ENCODE measurements at regions not wholly inside any gene's neighbourhood (a gene's known extent, or its start where the extent isn't known, plus 50 kb on each side); places are given as distances from the start of the nearest gene placed in this dataset.

DNA sequence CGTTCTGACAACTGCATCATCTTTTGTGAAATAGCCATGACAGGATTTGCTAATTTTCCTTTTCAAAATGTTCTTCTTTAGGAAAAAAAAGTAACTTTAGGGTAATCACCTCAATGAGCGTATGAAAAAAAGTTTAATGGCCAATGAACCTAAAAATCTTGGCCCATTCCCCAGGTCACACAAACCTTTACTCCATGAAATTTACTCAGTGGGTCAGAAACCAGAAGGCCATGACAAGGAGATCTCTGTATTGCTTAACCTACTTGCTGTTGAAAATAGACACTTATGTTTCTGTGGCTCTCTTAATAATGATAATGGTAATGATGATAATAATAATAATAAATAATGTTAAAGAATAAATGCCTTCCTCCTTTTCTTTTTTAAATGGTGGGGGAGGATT is 180.8 kb upstream of the IRX3 start:
- no peak overlapping the region for H3K27ac ChIP-seq

DNA sequence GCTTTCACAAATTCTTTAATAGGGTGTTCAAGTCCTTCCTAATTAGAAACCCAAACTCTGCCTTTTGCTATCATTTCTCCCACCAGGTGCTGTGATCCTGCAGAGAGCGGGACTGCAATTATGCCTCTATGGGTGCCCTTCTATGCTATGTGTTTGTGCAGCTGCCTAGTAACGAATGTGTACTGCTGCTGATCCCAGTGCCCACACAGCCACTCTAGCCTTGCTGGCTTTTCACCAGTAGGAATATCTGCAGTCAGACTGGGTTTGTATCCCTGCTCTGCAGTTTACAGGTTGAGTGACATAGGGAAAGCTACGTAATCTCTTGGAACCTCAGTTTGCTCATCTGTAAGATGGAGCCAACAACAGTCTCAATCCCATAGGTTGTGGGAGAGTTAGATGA is 179.6 kb upstream of the IRX3 start:
- Histone ChIP-seq H3K27ac (no peak overlapping the region), H3K4me3 (no peak overlapping the region)

More for the DNA sequence above, 180.8 kb upstream of the IRX3 start:
- no peak overlapping the region for H3K4me3 ChIP-seq

- Histone ChIP-seq H3K27ac (no peak overlapping the region), H3K4me3 (no peak overlapping the region)
Observed at GRCh38 chr16:54465063-54465462, 178.5 kb upstream of the IRX3 start.

DNA sequence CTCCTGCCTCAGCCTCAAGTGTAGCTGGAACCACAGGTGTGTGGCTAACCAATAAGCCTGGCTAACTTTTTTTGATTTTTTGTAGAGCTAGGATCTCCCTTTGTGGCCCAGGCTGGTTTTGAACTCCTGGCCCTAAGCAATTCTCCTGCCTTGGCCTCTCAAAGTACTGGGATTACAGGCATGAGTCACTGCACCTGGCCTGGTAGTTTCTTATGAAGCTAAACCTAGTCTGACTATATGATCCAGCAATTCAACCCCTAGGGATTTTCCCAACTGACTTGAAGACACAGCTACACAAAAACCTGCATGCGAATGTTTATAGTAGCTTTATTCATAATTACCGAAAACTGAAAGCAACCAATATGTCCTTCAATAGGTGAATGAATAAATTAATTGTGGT is 176.2 kb upstream of the IRX3 start:
- no peak overlapping the region for H3K4me3 ChIP-seq

GRCh38 chr16:54462151-54462651 is 175.6 kb upstream of the IRX3 start:
- H3K4me3 ChIP-seq = no peak overlapping the region

More for the DNA sequence above, 176.2 kb upstream of the IRX3 start:
- H3K27ac ChIP-seq = no peak overlapping the region

DNA sequence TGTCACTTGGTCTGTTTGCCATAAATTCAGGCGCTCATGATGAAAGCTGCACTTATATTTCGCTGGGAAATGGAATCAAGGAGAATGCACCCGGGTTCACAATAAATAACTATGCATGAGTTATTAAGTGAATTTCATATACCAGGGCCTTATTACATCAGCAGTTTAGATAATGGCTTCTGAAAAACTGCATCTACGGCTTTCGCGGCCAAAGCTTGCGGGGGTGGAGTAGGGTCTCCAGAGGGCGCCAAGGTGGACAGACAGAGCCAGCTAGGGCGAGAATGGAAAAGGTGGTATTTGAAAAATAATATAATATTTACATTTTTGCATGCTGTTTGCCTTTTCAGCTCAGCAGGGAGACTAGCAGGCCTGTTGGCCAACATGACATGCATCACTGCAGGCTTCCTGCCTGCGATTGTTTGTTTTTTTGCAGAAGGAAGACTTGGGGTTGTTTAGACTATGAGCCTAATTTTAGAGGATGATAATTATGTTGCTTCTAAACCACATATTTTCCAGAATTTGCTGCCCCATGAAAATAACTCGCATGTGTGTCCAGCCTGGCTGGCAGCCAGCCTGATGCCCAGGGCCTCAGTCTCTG is 173.8 kb upstream of the IRX3 start:
- peak overlapping the region in 1 of 21 experiments; percentile 13 for H3K27ac ChIP-seq
- H3K4me3 ChIP-seq = no peak overlapping the region

More at GRCh38 chr16:54462151-54462651, 175.6 kb upstream of the IRX3 start:
- H3K27ac ChIP-seq = peak overlapping the region in 1 of 21 experiments; percentile 34

DNA sequence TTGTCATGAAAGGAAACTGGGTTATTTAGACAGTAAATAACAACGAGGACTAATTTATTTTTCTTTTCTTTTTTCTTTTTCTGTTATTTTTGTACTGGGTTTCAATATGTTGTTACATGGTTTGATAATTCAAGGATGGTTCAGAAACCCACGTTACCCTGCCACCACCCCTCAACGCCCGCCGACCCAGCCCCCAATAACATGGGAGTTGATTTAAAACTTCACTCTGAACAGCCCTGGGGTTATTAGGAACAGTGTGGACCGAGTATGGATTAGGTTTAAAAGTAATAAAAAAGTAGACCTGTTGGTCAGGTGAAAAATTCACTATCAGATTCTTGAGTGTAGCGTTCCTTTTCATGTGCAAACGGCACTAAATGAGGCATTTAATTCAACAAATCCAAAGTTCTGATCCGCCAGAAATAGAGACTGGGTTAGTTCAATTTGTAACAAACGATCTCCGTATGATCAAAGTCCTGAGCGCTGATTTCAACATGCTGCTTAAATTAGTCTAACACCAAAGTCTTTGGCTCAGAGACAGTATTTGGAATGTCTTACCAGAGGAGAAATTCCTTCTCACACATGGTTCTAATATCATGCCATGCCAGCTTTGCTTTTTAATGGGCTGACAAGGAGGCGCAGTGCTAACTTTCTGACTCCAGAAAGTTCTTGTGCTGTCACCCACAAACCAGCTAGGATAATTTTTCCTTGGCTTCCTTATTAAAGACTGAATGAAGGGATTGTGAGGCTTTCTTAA is 173.1 kb upstream of the IRX3 start:
- H3K27ac ChIP-seq = no peak overlapping the region

GRCh38 chr16:54458923-54459322 is 172.3 kb upstream of the IRX3 start:
- Histone ChIP-seq H3K4me3 (no peak overlapping the region), H3K27ac (no peak overlapping the region)

More for the DNA sequence above, 173.1 kb upstream of the IRX3 start:
- no peak overlapping the region for H3K4me3 ChIP-seq

DNA sequence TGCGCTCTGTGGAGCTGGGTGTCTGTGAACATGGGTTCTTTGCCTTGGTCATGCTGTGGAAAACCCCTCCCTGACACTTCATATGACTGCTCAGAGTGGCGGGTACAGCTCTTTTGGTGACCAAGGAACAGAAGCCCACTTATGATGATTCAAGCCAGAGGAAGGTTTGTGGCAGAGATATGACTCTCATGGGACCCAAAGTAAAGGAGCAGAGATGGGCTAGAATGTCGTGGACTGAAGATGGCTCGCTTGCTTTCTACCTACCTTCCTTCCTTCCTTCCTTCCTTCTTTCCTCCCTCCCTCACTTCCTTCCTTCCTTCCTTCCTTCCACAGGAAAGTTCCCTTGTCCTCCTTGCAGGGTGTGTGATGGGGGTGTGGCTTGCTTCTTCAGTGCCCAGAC is 169.7 kb upstream of the IRX3 start:
- Histone ChIP-seq H3K27ac (no peak overlapping the region), H3K4me3 (no peak overlapping the region)

DNA sequence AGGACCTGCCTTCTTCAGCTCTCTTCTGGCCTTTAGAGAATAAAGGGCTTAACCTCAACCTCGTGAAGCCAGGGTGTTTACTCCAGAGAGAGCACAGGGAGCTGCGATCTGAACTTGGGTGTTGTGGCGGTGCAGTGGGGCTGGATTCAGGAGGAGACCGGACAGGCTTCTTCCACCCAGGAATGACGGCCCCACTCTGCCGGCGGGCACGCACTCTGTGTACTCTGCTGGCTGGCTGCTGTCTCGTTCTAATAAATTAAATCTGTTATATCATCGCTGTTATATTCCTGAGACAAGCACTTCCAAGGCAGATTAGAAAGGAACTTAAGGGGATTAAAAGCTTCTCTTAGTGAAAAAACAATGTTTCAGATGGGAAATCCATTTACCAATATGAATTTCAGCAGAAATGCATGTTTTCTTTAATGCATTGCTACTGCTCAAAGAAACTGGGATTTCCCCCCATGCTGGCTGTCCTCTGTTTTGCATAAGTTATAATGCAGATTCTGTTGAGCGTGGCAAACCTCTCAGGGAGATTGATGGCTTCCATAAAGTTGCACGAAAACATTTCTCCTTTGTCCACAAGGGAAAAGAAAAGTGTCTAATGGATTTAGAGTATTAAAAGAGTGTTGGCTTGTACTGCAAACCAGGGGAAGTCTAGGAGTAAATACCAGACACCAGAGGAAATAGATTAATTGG is 168.6 kb upstream of the IRX3 start:
- no peak overlapping the region for H3K27ac ChIP-seq

DNA sequence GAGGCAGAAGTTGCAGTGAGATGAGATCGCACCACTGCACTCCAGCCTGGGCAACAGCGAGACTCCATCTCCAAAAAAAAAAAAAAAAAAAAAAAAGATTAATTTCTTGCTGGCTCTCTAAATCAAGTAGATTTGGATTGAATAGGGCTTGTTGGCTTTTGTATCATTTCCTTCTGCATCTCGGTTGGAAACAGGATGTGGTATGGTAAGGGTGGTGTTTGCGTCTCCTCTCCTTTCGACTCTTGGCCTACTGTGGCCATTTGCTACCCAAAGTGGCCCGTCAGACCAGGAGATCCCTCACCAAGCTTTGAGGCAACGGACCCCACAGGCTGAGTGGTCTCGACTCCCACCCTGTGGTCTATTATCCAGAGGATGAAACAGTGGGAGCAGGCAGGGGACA is 168.0 kb upstream of the IRX3 start:
- Histone ChIP-seq H3K4me3 (no peak overlapping the region), H3K27ac (no peak overlapping the region)

More for the DNA sequence above, 168.6 kb upstream of the IRX3 start:
- H3K4me3 ChIP-seq = no peak overlapping the region

DNA sequence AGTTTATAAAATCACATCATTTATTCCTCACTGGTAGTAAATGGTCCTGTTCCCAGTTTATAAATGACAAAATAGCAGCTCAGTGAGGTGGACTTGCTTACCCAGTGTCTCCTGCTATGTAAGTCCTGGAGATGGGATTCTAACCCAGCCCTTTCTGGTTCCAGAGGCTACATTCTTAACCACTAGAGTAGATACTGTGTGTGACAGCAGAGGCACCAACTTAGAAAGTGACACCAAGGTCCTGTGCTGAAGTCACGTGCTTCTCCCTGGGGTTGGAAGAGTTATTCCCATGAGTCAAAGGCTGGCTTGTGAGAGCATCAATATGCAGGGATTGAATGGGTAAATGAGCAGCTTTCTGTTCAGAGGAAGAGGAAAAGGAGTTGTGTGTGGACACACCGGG is 167.3 kb upstream of the IRX3 start:
- no peak overlapping the region for H3K27ac ChIP-seq
- no peak overlapping the region for H3K4me3 ChIP-seq

- Histone ChIP-seq H3K4me3 (no peak overlapping the region), H3K27ac (peak overlapping the region in 9 of 21 experiments; percentile 43 to 69 (median 63))
Observed at GRCh38 chr16:54447576-54448440, 161.2 kb upstream of the IRX3 start.

DNA sequence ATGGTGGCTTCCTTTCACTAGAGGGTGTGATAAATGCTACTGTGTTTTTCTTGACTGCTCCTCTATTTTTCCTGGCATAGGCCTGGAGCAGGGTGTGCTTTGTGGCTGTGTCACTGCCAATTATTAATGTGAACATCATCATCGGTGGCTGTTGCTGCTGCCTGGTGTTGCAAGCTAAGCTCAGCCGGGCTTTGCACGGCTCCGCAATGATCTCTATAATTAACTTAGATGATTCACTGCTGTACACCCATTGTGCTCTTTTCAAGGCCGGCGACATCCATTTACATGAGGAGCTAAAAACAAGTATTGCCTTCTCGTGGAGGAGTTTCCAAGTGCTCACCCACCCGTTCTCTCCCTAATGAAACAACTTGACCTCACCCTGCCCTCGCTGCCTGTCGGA is 160.1 kb upstream of the IRX3 start:
- H3K27ac ChIP-seq = peak overlapping the region in 10 of 21 experiments; percentile 18 to 69 (median 50)
- no peak overlapping the region for H3K4me3 ChIP-seq

DNA sequence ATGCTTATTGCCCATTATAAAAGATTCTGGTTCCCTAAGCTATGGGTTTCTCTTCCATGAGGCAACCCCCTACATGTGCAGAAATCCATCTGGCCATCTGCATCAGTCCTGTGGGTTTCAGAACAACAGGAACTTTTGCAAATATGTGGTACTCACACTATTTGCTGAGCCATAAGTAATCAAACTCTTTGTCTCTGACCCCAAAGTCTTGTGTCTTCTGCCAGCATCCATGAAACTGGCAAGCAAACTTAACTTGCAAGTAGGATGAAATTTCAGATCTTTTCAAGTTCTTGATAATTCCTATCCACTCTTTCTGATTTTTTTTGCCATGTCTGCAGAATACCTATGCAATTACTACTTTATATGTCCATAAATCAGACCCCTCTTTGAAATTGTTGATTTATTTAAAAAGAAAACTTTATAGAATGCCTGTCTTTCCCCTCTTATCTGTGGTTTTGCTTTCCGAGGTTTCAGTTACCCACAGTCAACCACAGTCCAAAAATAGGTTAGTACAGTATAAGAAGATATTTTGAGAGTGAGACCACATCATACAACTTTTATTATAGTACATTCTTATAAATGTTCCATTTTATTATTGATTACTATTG is 158.4 kb upstream of the IRX3 start:
- Histone ChIP-seq H3K27ac (no peak overlapping the region), H3K4me3 (no peak overlapping the region)

DNA sequence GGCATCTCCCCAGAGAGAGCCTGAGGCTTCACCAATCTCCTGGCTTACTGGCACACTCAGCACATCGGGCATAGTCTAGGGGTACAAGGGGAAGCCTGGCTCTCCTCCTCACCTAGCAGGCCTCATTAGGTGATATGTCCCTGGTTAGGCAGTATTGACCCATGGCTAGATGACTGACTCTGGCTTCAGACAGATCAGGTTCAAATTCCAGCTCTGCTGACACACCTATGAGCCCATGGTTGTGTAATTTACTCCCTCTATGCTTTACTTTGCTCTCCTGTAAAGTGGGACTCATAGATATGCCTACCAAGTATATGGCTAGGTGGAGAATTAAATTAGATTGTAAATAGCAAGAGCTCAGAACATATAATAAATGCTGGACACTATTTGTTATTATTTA is 157.3 kb upstream of the IRX3 start:
- Histone ChIP-seq H3K27ac (no peak overlapping the region), H3K4me3 (no peak overlapping the region)

GRCh38 chr16:54443352-54443751 is 156.8 kb upstream of the IRX3 start:
- no peak overlapping the region for H3K27ac ChIP-seq
- H3K4me3 ChIP-seq = no peak overlapping the region

DNA sequence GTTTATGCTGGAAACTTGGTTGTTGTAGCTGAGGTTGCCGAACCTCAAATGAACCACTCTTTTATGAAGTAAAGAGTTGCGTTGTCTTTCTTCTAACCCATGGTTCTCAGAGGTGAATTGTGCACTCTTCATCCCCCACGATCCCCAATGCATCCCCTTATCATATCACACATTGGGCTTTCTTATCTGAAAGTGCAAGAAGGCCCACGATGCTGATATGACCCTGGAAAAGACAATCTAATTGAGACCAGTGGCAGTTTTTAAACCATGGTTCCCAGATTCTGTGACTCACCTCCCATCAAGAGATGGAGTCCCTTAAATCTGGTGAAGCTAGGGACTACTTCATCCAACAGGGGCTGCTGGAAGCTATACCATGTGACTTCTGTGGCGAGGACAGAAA is 156.3 kb upstream of the IRX3 start:
- no peak overlapping the region for H3K4me3 ChIP-seq
- no peak overlapping the region for H3K27ac ChIP-seq

DNA sequence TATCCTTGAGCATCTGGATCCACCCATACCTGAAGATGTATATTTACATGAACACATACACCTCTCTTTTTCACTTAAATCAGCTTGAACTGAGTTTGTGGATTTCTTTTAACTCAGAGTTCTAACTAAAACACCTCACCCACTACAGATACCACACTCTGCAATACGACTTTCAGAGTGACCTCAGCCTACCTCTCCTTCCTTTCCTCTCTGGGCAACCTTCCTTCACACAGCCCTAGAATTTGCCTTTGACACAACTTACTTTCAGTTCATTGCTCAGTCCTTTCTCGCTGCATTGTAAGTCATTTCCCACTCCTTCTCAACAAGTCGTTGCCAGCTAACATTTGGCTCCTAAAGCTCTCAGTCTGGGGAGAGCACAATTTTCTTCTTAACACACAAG is 151.9 kb upstream of the IRX3 start:
- no peak overlapping the region for H3K4me3 ChIP-seq
- H3K27ac ChIP-seq = no peak overlapping the region

All from skin epidermis (tissue), 12 donors.